ENCODE measurements at regions not wholly inside any gene's neighbourhood (a gene's known extent, or its start where the extent isn't known, plus 50 kb on each side); places are given as distances from the start of the nearest gene placed in this dataset.

- TF ChIP-seq EZH2 (IDR thresholded peaks at IDR 0.05; ENCODE audit: borderline replicate concordance) (no peak), EZH2phosphoT487 (IDR thresholded peaks at IDR 0.05; ENCODE audit: low read depth, severe bottlenecking, unreplicated experiment) (no peak), CTCF (IDR thresholded peaks at IDR 0.05; ENCODE audit: poor library complexity) (no peak)
Observed at GRCh38 chr6:170149681-170150589, 140.9 kb downstream of the DLL1 start.

GRCh38 chr6:170148709-170149470 lies 142.0 kb downstream of the DLL1 start:
- Histone ChIP-seq H3K4me3 (no peak overlapping the region), H3K4me1 (ENCODE audit: insufficient read depth) (no peaks in the 10 kb centered on the region), H3K4me2 (no peak overlapping the region), H3K36me3 (replicated peaks; ENCODE audit: insufficient read depth, low read depth) (no peaks in the 10 kb centered on the region), H3K9me2 (replicated peaks; ENCODE audit: insufficient read depth) (no peaks in the 10 kb centered on the region), H3K9me3 (ENCODE audit: low read depth) (no peaks in the 10 kb centered on the region), H2AFZ (no peak overlapping the region), H3K27me3 (no peaks in the 10 kb centered on the region), H4K20me1 (ENCODE audit: insufficient read depth, poor library complexity, severe bottlenecking) (no peaks in the 10 kb centered on the region), H3K27ac (no peak overlapping the region), H3K79me2 (no peaks in the 10 kb centered on the region)
- 68% methylated on average over 17 of the region's 17 CpGs for WGBS (ENCODE audit: low lambda C conversion rate, missing lambda C conversion rate)
- TF ChIP-seq EZH2 (IDR thresholded peaks at IDR 0.05; ENCODE audit: borderline replicate concordance): no peak
- TF ChIP-seq CTCF (IDR thresholded peaks at IDR 0.05; ENCODE audit: poor library complexity): no peak
- TF ChIP-seq EZH2phosphoT487 (IDR thresholded peaks at IDR 0.05; ENCODE audit: low read depth, severe bottlenecking, unreplicated experiment): no peak
- DNase-seq (ENCODE audit: low spot score): no peak

More at GRCh38 chr6:170149681-170150589, 140.9 kb downstream of the DLL1 start:
- 84% methylated on average over 8 of the region's 9 CpGs for WGBS (ENCODE audit: low lambda C conversion rate, missing lambda C conversion rate)
- H3K79me2 ChIP-seq: no peaks in the 10 kb centered on the region
- no peaks in the 10 kb centered on the region for H3K4me1 ChIP-seq (ENCODE audit: insufficient read depth)
- H3K9me3 ChIP-seq (ENCODE audit: low read depth): no peaks in the 10 kb centered on the region
- H3K9me2 ChIP-seq (replicated peaks; ENCODE audit: insufficient read depth): no peaks in the 10 kb centered on the region
- H3K4me3 ChIP-seq: no peak overlapping the region
- no peak for DNase-seq (ENCODE audit: low spot score)
- H3K4me2 ChIP-seq: no peak overlapping the region
- no peaks in the 10 kb centered on the region for H3K36me3 ChIP-seq (replicated peaks; ENCODE audit: insufficient read depth, low read depth)
- H4K20me1 ChIP-seq (ENCODE audit: insufficient read depth, poor library complexity, severe bottlenecking): no peaks in the 10 kb centered on the region
- no peak overlapping the region for H3K27ac ChIP-seq
- H3K27me3 ChIP-seq: no peaks in the 10 kb centered on the region
- H2AFZ ChIP-seq: no peak overlapping the region

GRCh38 chr6:170147832-170148708 lies 142.8 kb downstream of the DLL1 start:
- H3K36me3 ChIP-seq (replicated peaks; ENCODE audit: insufficient read depth, low read depth): no peaks in the 10 kb centered on the region
- no peak overlapping the region for H3K4me3 ChIP-seq
- no peaks in the 10 kb centered on the region for H3K27me3 ChIP-seq
- H3K4me2 ChIP-seq: no peak overlapping the region
- H2AFZ ChIP-seq: no peak overlapping the region
- H3K4me1 ChIP-seq (ENCODE audit: insufficient read depth): no peaks in the 10 kb centered on the region
- no peak overlapping the region for H3K27ac ChIP-seq
- H3K79me2 ChIP-seq: no peaks in the 10 kb centered on the region
- H4K20me1 ChIP-seq (ENCODE audit: insufficient read depth, poor library complexity, severe bottlenecking): no peaks in the 10 kb centered on the region
- H3K9me2 ChIP-seq (replicated peaks; ENCODE audit: insufficient read depth): no peaks in the 10 kb centered on the region
- 75% methylated on average over 30 of the region's 30 CpGs for whole genome bisulfite sequencing (ENCODE audit: low lambda C conversion rate, missing lambda C conversion rate)
- TF ChIP-seq EZH2phosphoT487 (IDR thresholded peaks at IDR 0.05; ENCODE audit: low read depth, severe bottlenecking, unreplicated experiment) (no peak), EZH2 (IDR thresholded peaks at IDR 0.05; ENCODE audit: borderline replicate concordance) (no peak), CTCF (IDR thresholded peaks at IDR 0.05; ENCODE audit: poor library complexity) (no peak)
- DNase-seq (ENCODE audit: low spot score): no peak
- H3K9me3 ChIP-seq (ENCODE audit: low read depth): no peaks in the 10 kb centered on the region
